ENCODE measurements at regions not wholly inside any gene's neighbourhood (a gene's known extent, or its start where the extent isn't known, plus 50 kb on each side); places are given as distances from the start of the nearest gene placed in this dataset.

DNA sequence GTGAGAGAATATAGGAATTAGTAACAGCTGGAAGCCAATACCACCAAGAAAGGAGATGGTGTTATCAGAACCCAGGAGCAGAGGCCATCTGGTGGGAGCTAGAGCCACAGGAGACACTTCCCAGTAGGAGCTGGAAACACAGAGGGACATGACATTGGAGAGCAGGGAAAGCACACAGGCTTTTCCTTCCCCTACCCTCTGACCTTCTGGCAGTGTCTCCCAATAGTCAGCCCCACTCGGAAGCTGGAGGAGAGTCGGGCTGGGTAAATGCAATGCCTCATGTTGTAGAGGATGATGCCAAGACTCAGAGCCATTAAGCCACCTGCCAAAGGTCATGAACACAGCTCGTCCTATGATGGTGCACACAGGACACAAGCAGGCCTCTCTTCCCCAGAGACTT, 538.5 kb downstream of the BCL11B start:
- TF ChIP-seq CTCF (IDR thresholded peaks at IDR 0.05) (no peak), ZFX (IDR thresholded peaks at IDR 0.05; ENCODE audit: borderline replicate concordance) (no peak)
